DOHH2 (cell line): ENCODE measurements at regions not wholly inside any gene's neighbourhood (a gene's known extent, or its start where the extent isn't known, plus 50 kb on each side); places are given as distances from the start of the nearest gene placed in this dataset.

Experiments used
- CTCF ChIP-seq: fragments of 200-600 bp; sonication (generic); IDR thresholded peaks from one replicate; pipeline ENCODE4 v1.5.1; 2014; ENCODE audit warnings: antibody characterized with exemption, mild to moderate bottlenecking, low read depth, low read length; ENCODE audit not compliant: poor library complexity, severe bottlenecking
- EZH2phosphoT487 ChIP-seq: fragments of 200-600 bp; sonication (generic); IDR thresholded peaks from 2 replicates; pipeline ENCODE4 v1.6.1; 2017; ENCODE audit warnings: borderline replicate concordance, mild to moderate bottlenecking, antibody characterized with exemption, low read length, moderate library complexity, mixed read lengths

- TF ChIP-seq CTCF, result no peak
- no peak for TF ChIP-seq EZH2phosphoT487
These were observed 56.4 kb upstream of the MYO10 start for GRCh38 chr5:16992444-16992843.
